ENCODE measurements at regions not wholly inside any gene's neighbourhood (a gene's known extent, or its start where the extent isn't known, plus 50 kb on each side); places are given as distances from the start of the nearest gene placed in this dataset.

GRCh38 chr3:96267577-96267976 lies 546.8 kb upstream of the EPHA6 start:
- TF ChIP-seq CTCF (conservative IDR thresholded peaks at IDR 0.05; ENCODE audit: low read depth, low read length) (no peak), EZH2 (IDR thresholded peaks at IDR 0.05; ENCODE audit: borderline replicate concordance, low read depth, low read length, poor library complexity, severe bottlenecking) (no peak)
